CD14-positive monocyte (primary cell): ENCODE measurements at regions not wholly inside any gene's neighbourhood (a gene's known extent, or its start where the extent isn't known, plus 50 kb on each side); places are given as distances from the start of the nearest gene placed in this dataset.

Experiments
- DNase-seq, 3 donors: peaks; one replicate each; pipeline ENCODE4 v3.0.0-alpha.2; 2011 to 2022
- H2AFZ ChIP-seq: 2 replicates; pipeline ENCODE4 v1.6.0; 2012; ENCODE audit warnings: mild to moderate bottlenecking, low read depth, low read length, inconsistent platforms; ENCODE audit not compliant: insufficient read depth, poor library complexity, severe bottlenecking
- H3K27ac ChIP-seq, 2 donors: 1 replicate in 1 of 2; 2 replicates in 1 of 2; pipeline ENCODE4 v1.5.1; 2012 to 2013; ENCODE audit warnings: low read length in 2 of 2, control low read depth in 1 of 2, inconsistent platforms in 1 of 2, low read depth in 1 of 2, mild to moderate bottlenecking in 1 of 2
- H3K27me3 ChIP-seq, 2 donors: one replicate each; pipeline versions ENCODE4 v1.6.0 to v1.6.1; 2011 to 2013; ENCODE audit warnings: low read length in 2 of 2; ENCODE audit not compliant: control insufficient read depth in 2 of 2, insufficient read depth in 2 of 2
- H3K36me3 ChIP-seq, 2 donors: replicated peaks in 1 of 2; 1 replicate in 1 of 2; 2 replicates in 1 of 2; pipeline versions ENCODE4 v1.5.1 to v1.6.1; 2012 to 2013; ENCODE audit warnings: low read length in 2 of 2, control low read depth in 1 of 2, inconsistent platforms in 1 of 2, mild to moderate bottlenecking in 1 of 2; ENCODE audit not compliant: insufficient read depth in 2 of 2, control insufficient read depth in 1 of 2
- H3K4me1 ChIP-seq, 2 donors: 1 replicate in 1 of 2; 2 replicates in 1 of 2; pipeline versions ENCODE4 v1.5.1 to v1.6.1; 2012 to 2013; ENCODE audit warnings: low read length in 2 of 2, control low read depth in 1 of 2, inconsistent platforms in 1 of 2, mild to moderate bottlenecking in 1 of 2, moderate library complexity in 1 of 2; ENCODE audit not compliant: insufficient read depth in 2 of 2, control insufficient read depth in 1 of 2
- H3K4me2 ChIP-seq: replicated peaks from 2 replicates; pipeline ENCODE3; 2012; ENCODE audit warnings: low read length, moderate library complexity, mild to moderate bottlenecking; ENCODE audit not compliant: poor library complexity, severe bottlenecking; ENCODE audit errors: extremely low read depth
- H3K4me3 ChIP-seq, 3 experiments: fragments of 200-600 bp in 1 of 3; sonication (generic) in 1 of 3; replicated peaks in 1 of 3; 1 replicate in 2 of 3; 2 replicates in 1 of 3; pipeline ENCODE4 v1.5.1; 2011 to 2013; ENCODE audit warnings: low read length in 3 of 3, mild to moderate bottlenecking in 3 of 3, control low read depth in 2 of 3, low read depth in 2 of 3, inconsistent platforms in 1 of 3, moderate library complexity in 1 of 3
- H3K79me2 ChIP-seq: 2 replicates; pipeline ENCODE4 v1.6.0; 2012; ENCODE audit warnings: mild to moderate bottlenecking, control low read depth, inconsistent platforms, low read length, moderate library complexity; ENCODE audit not compliant: insufficient read depth
- H3K9ac ChIP-seq: 2 replicates; pipeline ENCODE4 v1.6.0; 2017; ENCODE audit warnings: low read length, mild to moderate bottlenecking; ENCODE audit not compliant: insufficient read depth, poor library complexity, severe bottlenecking
- H3K9me3 ChIP-seq, 2 donors: replicated peaks in 1 of 2; 1 replicate in 1 of 2; 2 replicates in 1 of 2; pipeline versions ENCODE4 v1.5.1 to v1.6.1; 2012 to 2013; ENCODE audit warnings: low read length in 2 of 2, control low read depth in 1 of 2; ENCODE audit not compliant: control insufficient read depth in 1 of 2, insufficient read depth in 1 of 2
- H4K20me1 ChIP-seq: 2 replicates; pipeline ENCODE4 v1.6.0; 2012; ENCODE audit warnings: mild to moderate bottlenecking, low read length, control low read depth, moderate library complexity; ENCODE audit not compliant: insufficient read depth
- H3K27ac Mint-ChIP-seq, 7 donors: one replicate each; pipeline ENCODE4 v1.8.0; 2020; ENCODE audit warnings: mild to moderate bottlenecking in 7 of 7, mixed read lengths in 7 of 7, moderate library complexity in 6 of 7, inconsistent platforms in 2 of 7
- H3K27me3 Mint-ChIP-seq, 3 donors: one replicate each; pipeline ENCODE4 v1.8.0; 2021 to 2022; ENCODE audit warnings: low read depth in 3 of 3, mild to moderate bottlenecking in 3 of 3, mixed read lengths in 3 of 3, moderate library complexity in 3 of 3, inconsistent platforms in 1 of 3
- H3K36me3 Mint-ChIP-seq, 2 donors: one replicate each; pipeline ENCODE4 v1.8.0; 2020; ENCODE audit warnings: mixed read lengths in 2 of 2, inconsistent platforms in 1 of 2, mild to moderate bottlenecking in 1 of 2
- H3K4me1 Mint-ChIP-seq: one replicate; pipeline ENCODE4 v1.8.0; 2020; ENCODE audit warnings: mild to moderate bottlenecking, mixed read lengths
- H3K4me3 Mint-ChIP-seq, 2 donors: one replicate each; pipeline ENCODE4 v1.8.0; 2020; ENCODE audit warnings: mild to moderate bottlenecking in 2 of 2, mixed read lengths in 2 of 2, moderate library complexity in 1 of 2
- H3K9me3 Mint-ChIP-seq, 7 donors: one replicate each; pipeline ENCODE4 v1.8.0; 2020 to 2022; ENCODE audit warnings: mixed read lengths in 7 of 7, mild to moderate bottlenecking in 6 of 7, moderate library complexity in 6 of 7, inconsistent platforms in 2 of 7
- WGBS: methylation state at CpG from one replicate; pipeline ENCODE4 v1.1.5; 2013; ENCODE audit warnings: missing lambda C conversion rate; ENCODE audit not compliant: insufficient coverage; 5-methylcytosine and 5-hydroxymethylcytosine counted together
- intact Hi-C, 2 donors: fragments of 100-400 bp; cut with micrococcal nuclease; formaldehyde crosslinking; loops; one replicate each; pipeline versions ENCODE4 v1.15.0 to v1.15.1; 2023
- TF ChIP-seq, protein P1 (sequence below): fragments of 200-600 bp; IDR thresholded peaks from one replicate; pipeline ENCODE4 v1.8.0; 2022; ENCODE audit warnings: antibody characterized with exemption, mild to moderate bottlenecking

DNA sequence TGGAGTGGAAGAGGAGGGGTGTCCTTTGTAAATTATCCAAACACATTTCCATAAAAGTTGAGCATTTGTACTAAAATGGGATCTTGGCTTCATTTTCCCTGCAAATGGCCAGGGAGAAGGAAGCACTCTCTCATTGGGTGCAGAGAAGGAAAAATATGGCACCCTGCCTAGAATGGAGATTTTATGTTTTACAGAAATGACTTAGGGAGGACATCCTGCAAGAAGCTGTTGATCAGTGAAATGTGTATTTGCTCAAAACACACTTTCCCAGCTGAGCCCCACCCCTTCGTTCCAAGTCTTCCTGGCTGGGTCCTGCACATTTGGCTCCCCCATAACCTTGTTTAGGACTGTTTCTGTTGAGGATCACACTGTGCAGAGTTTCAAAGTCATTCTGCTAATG, 213.5 kb upstream of the TAPT1 start:
- peaks cover 8 to 27% (median 12%) of the 10 kb centered on the region in 7 donors for H3K9me3 Mint-ChIP-seq
- H3K27ac Mint-ChIP-seq, result no peak overlapping the region
- H3K9me3 ChIP-seq, result peaks cover 5 to 15% of the 10 kb centered on the region in 2 donors
- no peaks in the 10 kb centered on the region for H3K79me2 ChIP-seq
- TF ChIP-seq, protein P1, sequence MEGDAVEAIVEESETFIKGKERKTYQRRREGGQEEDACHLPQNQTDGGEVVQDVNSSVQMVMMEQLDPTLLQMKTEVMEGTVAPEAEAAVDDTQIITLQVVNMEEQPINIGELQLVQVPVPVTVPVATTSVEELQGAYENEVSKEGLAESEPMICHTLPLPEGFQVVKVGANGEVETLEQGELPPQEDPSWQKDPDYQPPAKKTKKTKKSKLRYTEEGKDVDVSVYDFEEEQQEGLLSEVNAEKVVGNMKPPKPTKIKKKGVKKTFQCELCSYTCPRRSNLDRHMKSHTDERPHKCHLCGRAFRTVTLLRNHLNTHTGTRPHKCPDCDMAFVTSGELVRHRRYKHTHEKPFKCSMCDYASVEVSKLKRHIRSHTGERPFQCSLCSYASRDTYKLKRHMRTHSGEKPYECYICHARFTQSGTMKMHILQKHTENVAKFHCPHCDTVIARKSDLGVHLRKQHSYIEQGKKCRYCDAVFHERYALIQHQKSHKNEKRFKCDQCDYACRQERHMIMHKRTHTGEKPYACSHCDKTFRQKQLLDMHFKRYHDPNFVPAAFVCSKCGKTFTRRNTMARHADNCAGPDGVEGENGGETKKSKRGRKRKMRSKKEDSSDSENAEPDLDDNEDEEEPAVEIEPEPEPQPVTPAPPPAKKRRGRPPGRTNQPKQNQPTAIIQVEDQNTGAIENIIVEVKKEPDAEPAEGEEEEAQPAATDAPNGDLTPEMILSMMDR, result no peak
- no peaks in the 10 kb centered on the region for H3K27me3 ChIP-seq
- no peak overlapping the region for H3K4me3 ChIP-seq
- H3K4me1 Mint-ChIP-seq, result no peaks in the 10 kb centered on the region
- WGBS, result 80% methylated on average over 1 of the region's 1 CpG
- no peak overlapping the region for H3K27ac ChIP-seq
- H4K20me1 ChIP-seq, result no peaks in the 10 kb centered on the region
- H3K4me2 ChIP-seq, result no peak overlapping the region
- no peaks in the 10 kb centered on the region for H3K36me3 ChIP-seq
- H3K36me3 Mint-ChIP-seq, result no peaks in the 10 kb centered on the region
- intact Hi-C loops, result loop anchor here (10.0 kb wide), 1 partner anchor 415 kb away; no protein-coding TSS in a partner anchor
- no peaks in the 10 kb centered on the region for H3K4me1 ChIP-seq
- no peak for DNase-seq
- H2AFZ ChIP-seq, result no peak overlapping the region
- no peak overlapping the region for H3K4me3 Mint-ChIP-seq
- H3K9ac ChIP-seq, result no peak overlapping the region
- H3K27me3 Mint-ChIP-seq, result peaks cover 2 to 4% (median 4%) of the 10 kb centered on the region in 3 donors

DNA sequence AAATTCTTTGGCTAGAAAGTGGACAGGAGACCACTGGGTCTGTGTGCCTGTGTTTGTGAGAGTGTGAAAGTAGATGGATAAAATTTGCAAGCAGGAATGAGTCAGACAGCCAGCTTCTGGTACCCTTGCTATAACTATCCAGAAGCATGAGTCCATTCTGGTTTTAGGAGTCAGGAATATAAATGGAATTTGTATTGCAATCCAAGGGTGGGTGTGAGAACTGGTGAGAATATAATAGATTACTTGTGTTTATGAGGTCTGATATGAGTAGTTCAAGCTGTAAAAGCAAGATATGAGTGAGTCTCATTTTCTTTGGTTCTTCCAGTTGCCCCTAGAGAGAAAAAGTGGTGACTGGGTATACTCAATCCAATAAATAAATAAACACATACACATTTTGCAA, 212.7 kb upstream of the TAPT1 start:
- Histone ChIP-seq H3K4me3 (no peak overlapping the region), H3K4me2 (no peak overlapping the region), H3K27ac (no peak overlapping the region), H3K79me2 (no peaks in the 10 kb centered on the region), H3K4me1 (no peaks in the 10 kb centered on the region), H4K20me1 (no peaks in the 10 kb centered on the region), H2AFZ (no peak overlapping the region), H3K9ac (no peak overlapping the region), H3K27me3 (no peaks in the 10 kb centered on the region), H3K9me3 (peaks cover 8 to 15% of the 10 kb centered on the region in 2 donors), H3K36me3 (no peaks in the 10 kb centered on the region)
- intact Hi-C loops, result no loop called here
- TF ChIP-seq, protein P1, result no peak
- no peak overlapping the region for H3K4me3 Mint-ChIP-seq
- H3K36me3 Mint-ChIP-seq, result no peaks in the 10 kb centered on the region
- no peak overlapping the region for H3K27ac Mint-ChIP-seq
- H3K4me1 Mint-ChIP-seq, result no peaks in the 10 kb centered on the region
- peaks cover 8 to 27% (median 14%) of the 10 kb centered on the region in 7 donors for H3K9me3 Mint-ChIP-seq
- peaks cover 2 to 4% (median 3%) of the 10 kb centered on the region in 3 donors for H3K27me3 Mint-ChIP-seq
- no peak for DNase-seq
